ENCODE measurements at regions not wholly inside any gene's neighbourhood (a gene's known extent, or its start where the extent isn't known, plus 50 kb on each side); places are given as distances from the start of the nearest gene placed in this dataset.
"Not testable (repeated sequence)": the region's sequence is repeated elsewhere in the genome, so short reads cannot be mapped to it uniquely, and the experiment has no call there.

DNA sequence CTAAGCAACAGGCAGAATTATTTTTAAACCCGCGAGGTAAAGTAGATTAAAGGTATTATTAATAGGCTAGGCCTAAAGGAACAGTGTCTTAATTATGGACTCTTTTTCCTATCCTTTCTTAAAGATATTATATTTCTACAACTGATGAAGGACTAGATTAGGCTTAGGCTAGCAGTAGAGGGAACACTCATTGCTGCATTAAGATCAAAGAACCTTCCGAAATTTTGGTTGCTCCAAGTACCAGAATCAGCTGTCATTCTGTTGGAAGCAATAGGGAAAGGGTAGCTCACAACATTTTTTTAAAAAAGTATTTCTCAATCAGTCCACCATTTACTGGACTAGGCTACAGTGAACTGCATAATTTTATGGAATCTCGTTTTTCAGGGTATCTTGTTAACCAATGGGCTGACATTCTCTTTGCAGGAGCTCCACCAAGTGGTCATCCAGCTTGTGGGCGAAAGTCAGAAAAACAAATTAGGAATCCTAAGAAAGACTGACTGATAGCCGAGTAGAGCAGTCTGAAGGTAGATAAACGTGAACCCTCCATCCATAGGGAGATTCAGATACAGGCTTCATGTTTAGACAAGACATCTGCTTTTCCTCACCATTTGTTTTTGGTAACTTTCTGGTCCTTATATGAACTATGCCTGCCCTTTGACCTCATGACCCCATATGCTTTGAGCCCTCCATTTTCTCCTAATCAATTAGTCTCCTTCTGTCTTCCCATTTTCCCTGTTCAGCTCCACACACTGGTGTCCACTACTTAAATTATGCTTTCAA is 103.6 kb upstream of the CHD1 start:
- Histone ChIP-seq H3K4me1 (ENCODE audit: insufficient read depth, low read length) (peaks cover 7% of the 10 kb centered on the region; the same call in 1 of the 2 replicates), H3K9me3 (ENCODE audit: control insufficient read depth, insufficient read depth, low read length) (no peaks in the 10 kb centered on the region), H3K36me3 (ENCODE audit: insufficient read depth, low read length) (no peaks in the 10 kb centered on the region), H3K9ac (ENCODE audit: low read depth, low read length) (no peak overlapping the region)

DNA sequence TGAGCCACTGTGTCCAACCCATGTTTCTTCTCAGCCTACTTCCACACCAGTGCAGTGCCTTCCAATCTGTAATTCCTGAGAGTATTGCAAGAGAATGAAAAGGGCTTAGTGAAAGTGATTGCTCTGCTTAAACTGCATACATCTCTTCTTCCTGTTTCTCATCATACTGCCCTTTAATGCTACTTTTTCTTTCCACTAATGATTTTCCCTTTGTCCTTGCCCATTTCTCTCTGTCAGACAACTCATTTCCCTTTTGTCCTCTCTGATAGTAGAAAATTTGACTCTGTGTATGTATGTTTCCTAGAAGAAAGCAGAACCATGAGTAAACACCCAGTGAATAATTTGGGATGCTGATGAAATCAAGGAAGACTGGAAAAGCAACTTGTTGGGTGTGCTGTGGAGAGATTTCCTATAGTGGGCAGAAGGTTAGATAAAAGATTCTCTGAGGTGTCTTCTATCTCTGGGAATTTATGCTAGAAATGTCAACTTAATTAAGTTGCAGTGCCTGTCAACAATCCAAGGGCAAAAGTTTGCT is 102.2 kb upstream of the CHD1 start:
- Histone ChIP-seq H3K9ac (ENCODE audit: low read depth, low read length) (no peak overlapping the region), H3K4me1 (ENCODE audit: insufficient read depth, low read length) (peaks cover 7% of the 10 kb centered on the region; the same call in 1 of the 2 replicates), H3K36me3 (ENCODE audit: insufficient read depth, low read length) (no peaks in the 10 kb centered on the region), H3K9me3 (ENCODE audit: control insufficient read depth, insufficient read depth, low read length) (no peaks in the 10 kb centered on the region)

DNA sequence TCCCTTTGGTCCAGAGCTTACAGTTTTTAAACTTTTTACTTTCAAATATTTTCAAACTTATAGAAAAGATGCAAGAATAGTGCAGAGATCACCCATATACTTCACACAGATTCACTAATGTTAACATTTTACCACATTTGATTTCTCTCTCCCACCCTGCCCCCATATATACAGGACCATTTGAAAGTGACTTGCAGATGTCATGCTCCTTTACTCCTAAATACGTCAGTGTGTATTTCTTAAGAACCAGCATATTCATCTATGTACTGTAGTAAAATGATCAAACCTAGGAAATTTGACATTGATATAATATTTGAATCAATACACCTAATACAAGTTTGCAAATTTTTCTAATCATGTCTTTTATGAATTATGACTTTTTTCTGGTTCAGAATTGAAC is 100.4 kb upstream of the CHD1 start:
- Histone ChIP-seq H3K4me1 (ENCODE audit: insufficient read depth, low read length) (peaks cover 7% of the 10 kb centered on the region; the same call in 1 of the 2 replicates), H3K9me3 (ENCODE audit: control insufficient read depth, insufficient read depth, low read length) (no peaks in the 10 kb centered on the region), H3K36me3 (ENCODE audit: insufficient read depth, low read length) (no peaks in the 10 kb centered on the region)

DNA sequence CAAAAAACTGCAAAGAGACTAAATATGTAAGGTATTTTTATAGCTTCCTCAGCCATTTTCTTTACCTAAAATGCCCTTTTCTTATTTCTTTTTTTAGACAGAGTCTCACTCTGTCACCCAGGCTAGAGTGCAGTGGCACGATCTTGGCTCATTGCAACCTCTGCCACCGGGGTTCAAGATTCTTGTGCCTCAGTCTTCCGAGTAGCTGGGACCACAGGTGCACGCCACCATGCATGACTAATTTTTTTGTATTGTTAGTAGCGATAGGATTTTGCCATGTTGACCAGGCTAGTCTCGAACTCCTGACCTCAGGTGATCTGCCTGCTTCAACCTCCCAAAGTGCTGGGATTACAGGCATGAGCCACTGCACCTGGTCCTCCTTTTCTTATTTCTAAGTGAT is 99.4 kb upstream of the CHD1 start:
- not testable (repeated sequence) for H3K9ac ChIP-seq (ENCODE audit: low read depth, low read length); H3K9me3 ChIP-seq (ENCODE audit: control insufficient read depth, insufficient read depth, low read length); H3K36me3 ChIP-seq (ENCODE audit: insufficient read depth, low read length); H3K4me1 ChIP-seq (ENCODE audit: insufficient read depth, low read length)

More for the DNA sequence above, 100.4 kb upstream of the CHD1 start:
- H3K9ac ChIP-seq (ENCODE audit: low read depth, low read length), result no peak overlapping the region

DNA sequence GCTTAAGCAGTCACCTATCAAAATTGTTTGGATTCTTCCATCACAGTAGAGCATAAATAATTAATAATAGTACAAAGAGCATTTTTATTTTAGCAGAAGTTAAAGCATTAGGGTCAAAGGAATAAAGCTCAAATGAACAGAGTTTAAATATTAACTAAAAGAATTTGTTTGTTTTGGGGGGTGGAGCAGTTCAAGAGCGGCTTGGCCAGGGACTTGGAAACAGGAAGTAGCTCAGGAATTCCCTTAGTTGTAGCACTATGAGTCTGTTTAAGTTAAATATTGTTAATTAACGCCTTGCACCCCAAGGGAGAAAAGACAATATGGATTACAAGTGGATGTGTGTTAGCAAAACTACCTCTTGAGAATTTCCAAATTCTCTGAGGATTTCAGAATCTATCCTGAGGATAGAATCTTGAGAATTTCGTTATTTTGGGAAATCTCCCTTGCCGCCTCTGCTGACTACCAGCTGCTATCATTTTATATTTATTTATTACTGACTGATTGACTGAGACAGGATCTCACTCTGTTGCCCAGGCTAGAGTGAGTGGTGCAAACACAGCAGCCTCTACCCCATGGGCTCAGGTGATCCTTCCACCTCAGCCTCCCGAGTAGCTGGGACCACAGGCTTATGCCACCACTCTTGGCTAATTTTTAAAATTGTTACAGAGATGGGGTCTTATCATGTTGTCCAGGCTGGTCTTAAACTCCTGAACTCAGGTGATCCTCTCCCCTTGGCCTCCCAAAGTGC is 96.7 kb upstream of the CHD1 start:
- no peaks in the 10 kb centered on the region for H3K9me3 ChIP-seq (ENCODE audit: control insufficient read depth, insufficient read depth, low read length)
- no peaks in the 10 kb centered on the region for H3K4me1 ChIP-seq (ENCODE audit: insufficient read depth, low read length)
- no peak overlapping the region for H3K9ac ChIP-seq (ENCODE audit: low read depth, low read length)
- no peaks in the 10 kb centered on the region for H3K36me3 ChIP-seq (ENCODE audit: insufficient read depth, low read length)

DNA sequence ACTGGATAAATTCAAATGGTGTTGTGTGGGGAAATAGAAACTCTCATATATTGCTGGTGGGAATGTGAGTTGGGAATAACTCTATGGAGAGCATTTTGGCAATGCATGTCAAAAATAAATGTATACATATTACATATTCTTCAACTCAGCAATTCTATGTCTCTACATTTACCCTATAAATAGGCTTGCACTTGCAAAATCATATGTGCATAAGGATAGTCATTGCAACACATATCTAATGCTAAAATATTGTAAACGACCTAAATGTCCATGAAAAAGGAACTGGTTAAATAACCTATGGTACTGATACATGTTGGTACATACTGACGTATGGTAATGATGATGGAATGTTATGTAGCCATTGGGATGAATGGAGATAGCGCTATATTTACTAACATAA is 94.5 kb upstream of the CHD1 start:
- Histone ChIP-seq H3K36me3 (ENCODE audit: insufficient read depth, low read length) (no peaks in the 10 kb centered on the region), H3K4me1 (ENCODE audit: insufficient read depth, low read length) (no peaks in the 10 kb centered on the region), H3K9ac (ENCODE audit: low read depth, low read length) (no peak overlapping the region), H3K9me3 (ENCODE audit: control insufficient read depth, insufficient read depth, low read length) (no peaks in the 10 kb centered on the region)

DNA sequence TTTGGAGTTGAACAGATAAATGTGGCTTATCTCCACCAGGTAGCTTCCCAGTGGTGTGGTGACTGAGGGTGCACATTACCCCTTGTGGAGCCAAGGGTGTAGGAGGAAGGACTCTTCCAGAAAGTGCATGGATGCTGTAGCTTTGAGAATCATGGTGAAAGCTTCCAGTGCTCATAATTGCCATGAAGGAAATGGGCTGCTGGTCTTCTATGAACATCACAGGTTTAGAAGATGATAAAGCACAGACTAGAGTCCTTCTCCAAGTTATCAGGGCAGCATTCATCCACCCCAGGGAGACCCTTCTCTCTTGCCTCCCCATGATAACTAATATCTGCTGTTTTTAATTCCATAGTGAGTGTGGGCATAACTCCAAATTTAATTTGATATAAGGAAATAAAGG is 93.4 kb upstream of the CHD1 start:
- H3K9ac ChIP-seq (ENCODE audit: low read depth, low read length), result no peak overlapping the region
- no peaks in the 10 kb centered on the region for H3K36me3 ChIP-seq (ENCODE audit: insufficient read depth, low read length)
- H3K9me3 ChIP-seq (ENCODE audit: control insufficient read depth, insufficient read depth, low read length), result no peaks in the 10 kb centered on the region
- no peaks in the 10 kb centered on the region for H3K4me1 ChIP-seq (ENCODE audit: insufficient read depth, low read length)

DNA sequence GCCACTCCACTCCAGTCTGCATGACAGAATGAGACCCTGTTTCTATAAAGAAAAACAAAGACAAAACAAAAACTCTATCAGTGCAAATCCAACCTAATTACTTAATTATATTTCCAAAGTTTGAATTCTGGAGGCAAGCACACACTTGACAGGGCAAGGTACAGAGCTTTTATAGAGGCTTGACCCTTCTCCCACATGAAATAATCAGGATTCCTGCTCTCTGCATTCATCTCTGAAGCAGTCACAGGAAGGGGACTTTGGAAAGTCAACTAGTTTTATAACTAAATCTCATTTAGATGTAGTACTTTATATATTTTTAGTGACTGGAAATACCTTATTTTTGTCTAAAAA is 91.9 kb upstream of the CHD1 start:
- H3K4me1 ChIP-seq (ENCODE audit: insufficient read depth, low read length), result no peaks in the 10 kb centered on the region
- H3K9ac ChIP-seq (ENCODE audit: low read depth, low read length), result no peak overlapping the region
- no peaks in the 10 kb centered on the region for H3K36me3 ChIP-seq (ENCODE audit: insufficient read depth, low read length)
- peaks cover 1% of the 10 kb centered on the region for H3K9me3 ChIP-seq (ENCODE audit: control insufficient read depth, insufficient read depth, low read length)

DNA sequence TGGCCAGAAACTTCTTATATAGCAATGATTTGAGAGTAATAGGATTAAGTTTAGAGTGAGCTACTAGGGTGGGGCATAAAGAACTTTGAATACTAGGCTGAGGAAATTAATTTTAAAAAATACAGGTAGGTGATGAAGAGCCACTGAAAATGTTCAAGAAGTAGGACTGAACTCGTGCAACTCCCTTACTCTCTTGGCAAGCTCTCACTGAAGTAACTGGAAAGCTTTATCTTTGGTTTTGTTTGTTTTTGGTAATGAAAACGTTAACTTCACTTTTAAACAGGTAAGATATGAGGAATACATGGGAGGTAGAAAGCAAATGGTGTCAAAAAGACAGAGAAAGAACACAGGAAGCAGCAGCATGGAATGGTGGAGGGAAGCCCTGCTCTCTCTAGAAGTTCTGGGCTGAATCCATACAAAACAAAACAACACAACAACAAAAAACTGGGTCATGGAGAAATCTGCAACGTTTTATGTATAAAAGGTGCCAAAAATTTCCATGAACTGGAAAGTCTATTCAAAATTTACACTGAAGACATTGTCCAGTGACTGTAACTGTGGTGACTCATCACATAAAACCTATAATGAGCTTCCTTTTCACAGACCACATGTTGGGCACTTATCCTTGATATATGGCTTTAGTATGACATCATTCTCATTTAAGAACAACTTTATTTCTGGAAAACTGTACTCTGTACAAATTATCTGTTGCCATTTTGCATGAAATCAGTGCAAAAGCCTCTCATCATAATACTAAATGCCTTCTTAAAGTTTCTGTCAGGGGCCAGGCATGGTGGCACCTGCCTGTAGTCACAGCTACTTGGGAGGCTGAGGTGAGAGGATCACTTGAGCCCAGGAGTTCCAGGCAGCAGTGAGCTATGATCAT is 91.2 kb upstream of the CHD1 start:
- Histone ChIP-seq H3K9ac (ENCODE audit: low read depth, low read length) (no peak overlapping the region), H3K4me1 (ENCODE audit: insufficient read depth, low read length) (no peaks in the 10 kb centered on the region), H3K36me3 (ENCODE audit: insufficient read depth, low read length) (no peaks in the 10 kb centered on the region), H3K9me3 (ENCODE audit: control insufficient read depth, insufficient read depth, low read length) (peaks cover 3% of the 10 kb centered on the region)

DNA sequence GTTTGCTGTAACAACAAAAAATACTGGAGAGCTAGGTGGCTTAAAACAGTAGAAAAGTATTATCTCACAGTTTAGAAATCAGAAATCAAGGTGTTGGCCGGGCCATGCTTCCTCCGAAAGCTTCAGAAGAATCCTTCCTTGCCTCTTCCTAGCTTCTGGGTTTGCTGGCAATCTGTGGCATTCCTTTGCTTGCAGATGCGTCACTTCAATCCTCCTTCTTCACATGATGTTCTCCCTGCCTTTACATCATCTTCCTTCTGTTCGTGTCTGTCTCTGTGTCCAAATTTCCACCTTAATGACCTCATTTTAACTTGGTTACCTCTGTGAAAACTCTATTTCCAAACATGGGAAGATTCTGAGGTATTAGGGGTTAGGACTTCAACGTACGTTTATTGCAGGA is 90.4 kb upstream of the CHD1 start:
- Histone ChIP-seq H3K36me3 (ENCODE audit: insufficient read depth, low read length) (no peaks in the 10 kb centered on the region), H3K4me1 (ENCODE audit: insufficient read depth, low read length) (no peaks in the 10 kb centered on the region), H3K9ac (ENCODE audit: low read depth, low read length) (no peak overlapping the region), H3K9me3 (ENCODE audit: control insufficient read depth, insufficient read depth, low read length) (peaks cover 3% of the 10 kb centered on the region)

DNA sequence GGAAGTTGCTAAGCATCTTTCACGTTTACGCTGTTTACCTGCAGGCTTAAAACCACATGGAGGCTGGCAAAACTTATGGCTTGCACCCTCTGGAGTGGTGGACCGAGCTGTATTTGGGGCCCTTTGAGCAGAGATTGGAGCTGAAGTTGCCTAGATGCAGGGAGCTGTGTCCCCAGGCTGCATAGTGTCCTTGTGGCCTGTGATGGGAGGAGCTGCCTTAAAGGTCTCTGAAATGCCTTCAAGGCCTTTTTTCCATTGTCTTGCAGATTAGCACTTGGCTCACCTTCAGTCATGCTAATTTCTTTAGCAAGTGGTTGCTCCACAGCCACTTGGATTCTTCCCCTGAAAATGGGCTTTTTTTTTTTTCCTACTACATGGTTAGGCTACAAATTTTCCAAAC is 81.5 kb upstream of the CHD1 start:
- 0 out of 2 replicates have a peak overlapping the region, but pooled peaks have one; percentile 23 for H3K9ac ChIP-seq (ENCODE audit: low read depth, low read length)
- H3K4me1 ChIP-seq (ENCODE audit: insufficient read depth, low read length), result peaks cover 11% of the 10 kb centered on the region; the same call in 1 of the 2 replicates

DNA sequence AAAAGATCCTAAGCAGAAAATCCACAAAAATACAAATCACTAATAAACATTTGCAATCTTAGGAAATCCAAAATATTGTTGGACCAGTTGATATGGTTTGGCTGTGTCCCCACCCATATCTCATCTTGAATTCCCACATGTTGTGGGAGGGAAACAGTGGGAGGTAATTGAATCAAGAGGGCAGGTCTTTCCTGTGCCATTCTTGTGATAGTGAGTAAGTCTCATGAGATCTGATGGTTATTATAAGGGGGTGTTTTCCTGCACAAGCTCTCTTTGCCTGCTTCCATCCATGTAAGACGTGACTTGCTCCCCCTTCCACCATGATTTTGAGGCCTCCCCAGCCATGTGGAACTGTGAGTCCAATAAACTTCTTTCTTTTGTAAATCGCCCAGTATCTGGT is 79.2 kb upstream of the CHD1 start:
- H3K4me1 ChIP-seq (ENCODE audit: insufficient read depth, low read length), result peaks cover 11% of the 10 kb centered on the region; the same call in 1 of the 2 replicates

More for the DNA sequence above, 81.5 kb upstream of the CHD1 start:
- H3K9me3 ChIP-seq (ENCODE audit: control insufficient read depth, insufficient read depth, low read length), result no peaks in the 10 kb centered on the region
- H3K36me3 ChIP-seq (ENCODE audit: insufficient read depth, low read length), result no peaks in the 10 kb centered on the region

DNA sequence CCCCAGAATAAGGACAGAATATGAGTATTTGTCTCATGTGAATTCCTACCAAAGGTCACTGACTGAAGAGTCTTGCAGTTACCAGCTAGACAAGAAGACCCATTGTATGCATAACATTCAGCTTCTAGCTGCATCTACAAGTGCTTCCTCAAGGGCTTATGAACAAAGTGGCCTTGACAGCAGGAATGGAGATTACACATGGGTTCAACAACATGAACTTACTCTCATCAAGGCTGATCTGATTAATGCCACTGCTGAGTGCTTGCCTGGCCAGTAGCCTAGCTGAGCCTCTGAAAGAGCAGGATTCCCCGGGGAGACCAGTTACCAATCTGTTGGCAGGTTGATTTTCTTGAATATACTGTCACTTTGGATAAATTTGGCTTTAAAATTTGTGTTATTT is 76.7 kb upstream of the CHD1 start:
- Histone ChIP-seq H3K9ac (ENCODE audit: low read depth, low read length) (no peak overlapping the region), H3K4me1 (ENCODE audit: insufficient read depth, low read length) (peaks cover 6% of the 10 kb centered on the region; the same call in 1 of the 2 replicates), H3K9me3 (ENCODE audit: control insufficient read depth, insufficient read depth, low read length) (no peaks in the 10 kb centered on the region), H3K36me3 (ENCODE audit: insufficient read depth, low read length) (no peaks in the 10 kb centered on the region)

More for the DNA sequence above, 79.2 kb upstream of the CHD1 start:
- not testable (repeated sequence) for H3K9me3 ChIP-seq (ENCODE audit: control insufficient read depth, insufficient read depth, low read length); H3K36me3 ChIP-seq (ENCODE audit: insufficient read depth, low read length); H3K9ac ChIP-seq (ENCODE audit: low read depth, low read length)

DNA sequence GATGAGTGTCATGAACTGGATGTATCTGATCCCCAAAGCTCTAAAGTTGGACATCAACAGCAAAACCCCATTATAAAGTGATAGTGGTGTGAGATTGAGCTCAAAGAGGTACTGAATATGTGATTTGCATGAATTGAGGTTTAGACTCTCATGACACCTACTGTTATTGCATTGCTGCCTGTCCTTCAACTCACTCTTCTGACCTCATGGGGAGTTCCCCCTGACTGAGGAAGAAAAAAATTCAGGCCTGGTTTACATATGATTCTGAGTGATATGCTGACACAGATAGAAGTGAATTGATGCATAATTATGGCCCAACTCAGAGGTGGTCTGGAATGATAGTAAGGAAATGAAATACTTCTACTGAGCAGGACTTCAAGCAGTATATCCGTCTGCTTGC is 76.2 kb upstream of the CHD1 start:
- Histone ChIP-seq H3K4me1 (ENCODE audit: insufficient read depth, low read length) (peaks cover 6% of the 10 kb centered on the region; the same call in 1 of the 2 replicates), H3K36me3 (ENCODE audit: insufficient read depth, low read length) (no peaks in the 10 kb centered on the region), H3K9me3 (ENCODE audit: control insufficient read depth, insufficient read depth, low read length) (no peaks in the 10 kb centered on the region), H3K9ac (ENCODE audit: low read depth, low read length) (no peak overlapping the region)

Data from ES-I3 (cell line).